MM.1S (cell line): ENCODE measurements at regions not wholly inside any gene's neighbourhood (a gene's known extent, or its start where the extent isn't known, plus 50 kb on each side); places are given as distances from the start of the nearest gene placed in this dataset.

Source experiments
- EZH2 ChIP-seq: fragments of 300-600 bp; sonication (generic); optimal IDR thresholded peaks from 2 replicates; pipeline ENCODE3; 2017; ENCODE audit warnings: low read depth, mild to moderate bottlenecking, antibody characterized with exemption, low read length, mixed read lengths
- EZH2phosphoT487 ChIP-seq: fragments of 300-600 bp; sonication (generic); IDR thresholded peaks from 2 replicates; pipeline ENCODE4 v1.6.1; 2018; ENCODE audit warnings: antibody characterized with exemption, low read length
- TF ChIP-seq, protein P1 (sequence below): fragments of 300-600 bp; sonication (generic); IDR thresholded peaks from 2 replicates; pipeline ENCODE4 v1.5.1; 2016; ENCODE audit warnings: antibody characterized with exemption, low read length, mixed read lengths

DNA sequence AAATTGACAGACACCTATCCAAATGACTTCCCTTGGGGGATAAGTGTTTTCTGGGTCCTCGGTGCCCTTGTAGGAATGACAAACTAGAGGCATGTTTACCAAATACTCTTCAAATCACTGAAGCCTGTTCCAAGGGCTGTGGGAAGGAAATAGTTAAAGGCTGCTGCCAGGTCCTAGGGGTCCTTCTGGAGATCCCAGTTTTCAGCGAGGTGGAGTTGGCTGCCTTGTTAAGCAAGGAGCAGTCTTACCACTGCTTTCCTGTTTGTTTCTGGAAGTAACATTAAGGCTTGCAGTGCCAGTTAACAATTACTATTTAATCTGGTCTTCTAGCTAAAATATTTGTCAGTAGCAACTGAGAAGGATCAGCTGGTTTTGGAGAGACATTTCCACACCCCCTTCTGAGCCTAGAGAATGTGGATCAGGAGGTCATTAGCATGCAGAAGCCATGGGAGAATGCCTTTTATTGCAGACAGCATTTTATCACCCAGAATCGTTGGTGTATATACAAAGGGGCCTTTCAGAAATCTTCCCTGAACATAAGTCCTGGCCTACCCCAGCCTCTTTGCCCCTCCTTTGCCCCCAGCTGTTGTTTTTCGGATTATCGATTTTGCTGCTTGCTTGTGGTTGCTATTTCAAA, 238.8 kb downstream of the DMAC1 start:
- TF ChIP-seq, protein P1, sequence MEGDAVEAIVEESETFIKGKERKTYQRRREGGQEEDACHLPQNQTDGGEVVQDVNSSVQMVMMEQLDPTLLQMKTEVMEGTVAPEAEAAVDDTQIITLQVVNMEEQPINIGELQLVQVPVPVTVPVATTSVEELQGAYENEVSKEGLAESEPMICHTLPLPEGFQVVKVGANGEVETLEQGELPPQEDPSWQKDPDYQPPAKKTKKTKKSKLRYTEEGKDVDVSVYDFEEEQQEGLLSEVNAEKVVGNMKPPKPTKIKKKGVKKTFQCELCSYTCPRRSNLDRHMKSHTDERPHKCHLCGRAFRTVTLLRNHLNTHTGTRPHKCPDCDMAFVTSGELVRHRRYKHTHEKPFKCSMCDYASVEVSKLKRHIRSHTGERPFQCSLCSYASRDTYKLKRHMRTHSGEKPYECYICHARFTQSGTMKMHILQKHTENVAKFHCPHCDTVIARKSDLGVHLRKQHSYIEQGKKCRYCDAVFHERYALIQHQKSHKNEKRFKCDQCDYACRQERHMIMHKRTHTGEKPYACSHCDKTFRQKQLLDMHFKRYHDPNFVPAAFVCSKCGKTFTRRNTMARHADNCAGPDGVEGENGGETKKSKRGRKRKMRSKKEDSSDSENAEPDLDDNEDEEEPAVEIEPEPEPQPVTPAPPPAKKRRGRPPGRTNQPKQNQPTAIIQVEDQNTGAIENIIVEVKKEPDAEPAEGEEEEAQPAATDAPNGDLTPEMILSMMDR: no peak
- TF ChIP-seq EZH2: no peak
- no peak for TF ChIP-seq EZH2phosphoT487
